GM18508 (cell line): ENCODE measurements at regions not wholly inside any gene's neighbourhood (a gene's known extent, or its start where the extent isn't known, plus 50 kb on each side); places are given as distances from the start of the nearest gene placed in this dataset.
"Not testable (repeated sequence)": the region's sequence is repeated elsewhere in the genome, so short reads cannot be mapped to it uniquely, and the experiment has no call there.

Source experiments
- ATAC-seq: cut with Tn5 transposase; IDR thresholded peaks from one replicate; pipeline ENCODE4 v1.9.1; 2021; ENCODE audit warnings: moderate number of reproducible peaks; ENCODE audit not compliant: insufficient read depth, unreplicated experiment

- ATAC-seq: no peak
Observed at GRCh38 chr1:30250338-30250983, 472.9 kb downstream of the MATN1 start.

GRCh38 chr1:30249446-30250337 lies 473.7 kb downstream of the MATN1 start:
- no peak for ATAC-seq

GRCh38 chr1:30248774-30249173 lies 474.6 kb downstream of the MATN1 start:
- no peak for ATAC-seq

- ATAC-seq: no peak
Observed at GRCh38 chr1:30248373-30248772, 475.0 kb downstream of the MATN1 start.

GRCh38 chr1:30244801-30245200 lies 478.6 kb downstream of the MATN1 start:
- ATAC-seq: no peak

- ATAC-seq: no peak
Observed at GRCh38 chr1:30242722-30243457, 480.5 kb downstream of the MATN1 start.

GRCh38 chr1:30242168-30242567 lies 481.2 kb downstream of the MATN1 start:
- ATAC-seq: no peak

GRCh38 chr1:30241681-30242080 lies 481.7 kb downstream of the MATN1 start:
- ATAC-seq: no peak

- ATAC-seq: no peak
Observed at GRCh38 chr1:30234091-30234490, 489.3 kb downstream of the MATN1 start.

GRCh38 chr1:30232288-30232899 lies 491.0 kb downstream of the MATN1 start:
- no peak for ATAC-seq

- no peak for ATAC-seq
Observed at GRCh38 chr1:30229960-30230359, 493.4 kb downstream of the MATN1 start.

GRCh38 chr1:30229557-30229956 lies 493.8 kb downstream of the MATN1 start:
- no peak for ATAC-seq

- ATAC-seq: no peak
Observed at GRCh38 chr1:30226648-30227047, 496.7 kb downstream of the MATN1 start.

GRCh38 chr1:30225357-30225756 lies 498.0 kb downstream of the MATN1 start:
- ATAC-seq: no peak

- ATAC-seq: no peak
Observed at GRCh38 chr1:30219675-30220074, 503.7 kb downstream of the MATN1 start.

GRCh38 chr1:30218438-30218837 lies 504.9 kb downstream of the MATN1 start:
- ATAC-seq: no peak

- ATAC-seq: no peak
Observed at GRCh38 chr1:30216602-30217001, 506.8 kb downstream of the MATN1 start.

GRCh38 chr1:30213936-30214335 lies 509.4 kb downstream of the MATN1 start:
- no peak for ATAC-seq

- ATAC-seq: not testable (repeated sequence)
Observed at GRCh38 chr1:30207962-30208361, 515.4 kb downstream of the MATN1 start.

- ATAC-seq: not testable (repeated sequence)
Observed at GRCh38 chr1:30206631-30207030, 516.8 kb downstream of the MATN1 start.

- ATAC-seq: not testable (repeated sequence)
Observed at GRCh38 chr1:30204916-30205315, 518.5 kb downstream of the MATN1 start.
